Astrocyte of the spinal cord (primary cell): ENCODE measurements at regions not wholly inside any gene's neighbourhood (a gene's known extent, or its start where the extent isn't known, plus 50 kb on each side); places are given as distances from the start of the nearest gene placed in this dataset.

Experiments used
- DNase-seq: peaks from one replicate; pipeline ENCODE4 v3.0.0; 2011; ENCODE audit warnings: low read depth, low spot score
- H3K4me3 ChIP-seq: 2 replicates; pipeline ENCODE4 v1.5.1; 2011; ENCODE audit warnings: low read depth, mild to moderate bottlenecking, low read length, moderate library complexity
- in situ Hi-C: cut with HindIII; loops from 2 replicates; pipeline ENCODE4 v1.10.0; 2017; ENCODE audit warnings: low sequenced_read_pairs
- TF ChIP-seq, protein P1 (sequence below): IDR thresholded peaks from 2 replicates; pipeline ENCODE4 v1.5.1; 2012; ENCODE audit warnings: low read depth, mild to moderate bottlenecking, low read length, inconsistent platforms

DNA sequence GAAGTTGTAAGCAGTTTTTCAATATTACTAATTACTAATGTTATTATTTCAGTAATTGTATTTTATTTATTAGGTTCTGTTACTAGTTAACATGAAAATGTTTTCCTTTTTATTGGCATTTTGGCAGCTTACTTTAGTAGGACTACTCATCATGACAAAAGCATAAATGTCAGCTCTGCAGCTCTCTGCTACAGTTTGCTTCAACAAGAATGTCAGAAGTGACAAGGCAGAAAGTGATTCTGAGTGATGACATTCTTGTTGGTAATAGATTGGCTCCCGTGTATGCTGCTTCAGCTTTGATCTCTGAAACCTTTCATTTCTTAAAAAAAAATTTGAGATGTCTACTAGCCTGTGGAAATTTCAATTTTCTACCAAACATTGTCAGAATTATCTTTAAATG, 1193.9 kb downstream of the FSTL5 start:
- H3K4me3 ChIP-seq, result no peak overlapping the region
- no peak for DNase-seq
- in situ Hi-C loops, result no loop called here
- TF ChIP-seq, protein P1, sequence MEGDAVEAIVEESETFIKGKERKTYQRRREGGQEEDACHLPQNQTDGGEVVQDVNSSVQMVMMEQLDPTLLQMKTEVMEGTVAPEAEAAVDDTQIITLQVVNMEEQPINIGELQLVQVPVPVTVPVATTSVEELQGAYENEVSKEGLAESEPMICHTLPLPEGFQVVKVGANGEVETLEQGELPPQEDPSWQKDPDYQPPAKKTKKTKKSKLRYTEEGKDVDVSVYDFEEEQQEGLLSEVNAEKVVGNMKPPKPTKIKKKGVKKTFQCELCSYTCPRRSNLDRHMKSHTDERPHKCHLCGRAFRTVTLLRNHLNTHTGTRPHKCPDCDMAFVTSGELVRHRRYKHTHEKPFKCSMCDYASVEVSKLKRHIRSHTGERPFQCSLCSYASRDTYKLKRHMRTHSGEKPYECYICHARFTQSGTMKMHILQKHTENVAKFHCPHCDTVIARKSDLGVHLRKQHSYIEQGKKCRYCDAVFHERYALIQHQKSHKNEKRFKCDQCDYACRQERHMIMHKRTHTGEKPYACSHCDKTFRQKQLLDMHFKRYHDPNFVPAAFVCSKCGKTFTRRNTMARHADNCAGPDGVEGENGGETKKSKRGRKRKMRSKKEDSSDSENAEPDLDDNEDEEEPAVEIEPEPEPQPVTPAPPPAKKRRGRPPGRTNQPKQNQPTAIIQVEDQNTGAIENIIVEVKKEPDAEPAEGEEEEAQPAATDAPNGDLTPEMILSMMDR, result no peak

DNA sequence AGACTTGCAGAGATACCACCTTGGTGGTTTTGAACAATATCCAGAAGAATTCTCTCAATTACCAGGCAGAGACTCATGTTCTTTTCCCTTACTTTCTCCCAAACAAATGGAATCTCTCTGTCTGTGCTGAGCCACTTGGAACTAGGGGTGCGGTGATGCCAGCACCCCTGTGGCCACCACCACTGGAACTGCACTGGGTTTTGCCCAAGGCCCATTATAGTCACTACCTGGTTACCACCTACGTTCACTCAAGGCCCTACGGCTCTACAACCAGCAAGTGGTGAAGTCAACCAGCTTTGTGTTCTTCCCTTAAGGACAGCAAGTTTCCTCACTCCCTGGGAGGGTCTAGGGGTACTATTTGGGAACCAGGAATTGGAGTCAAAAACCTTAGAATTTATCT, 1183.7 kb downstream of the FSTL5 start:
- TF ChIP-seq, protein P1, result no peak
- in situ Hi-C loops, result no loop called here
- DNase-seq, result no peak
- no peak overlapping the region for H3K4me3 ChIP-seq

DNA sequence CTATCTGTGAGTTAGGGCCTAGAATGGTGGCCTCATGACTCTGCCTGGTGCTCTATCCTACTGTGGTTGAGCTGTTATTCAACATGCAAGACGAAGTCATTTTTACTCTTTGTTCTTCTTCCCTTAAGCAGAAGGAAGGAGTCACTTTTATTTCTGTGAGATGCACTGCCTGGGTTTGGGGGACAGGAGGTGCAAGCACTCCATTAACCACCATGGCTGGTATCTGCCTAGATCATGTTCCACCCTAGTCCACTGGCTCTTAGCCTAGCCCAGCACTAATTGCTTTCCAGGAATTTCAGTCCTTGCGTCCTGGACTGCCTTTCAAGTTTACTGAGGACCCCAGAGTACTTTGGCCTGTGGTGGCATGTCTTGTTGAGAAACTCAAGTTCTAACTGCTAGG, 1182.7 kb downstream of the FSTL5 start:
- DNase-seq, result no peak
- no peak overlapping the region for H3K4me3 ChIP-seq
- TF ChIP-seq, protein P1, result no peak
- in situ Hi-C loops, result no loop called here

DNA sequence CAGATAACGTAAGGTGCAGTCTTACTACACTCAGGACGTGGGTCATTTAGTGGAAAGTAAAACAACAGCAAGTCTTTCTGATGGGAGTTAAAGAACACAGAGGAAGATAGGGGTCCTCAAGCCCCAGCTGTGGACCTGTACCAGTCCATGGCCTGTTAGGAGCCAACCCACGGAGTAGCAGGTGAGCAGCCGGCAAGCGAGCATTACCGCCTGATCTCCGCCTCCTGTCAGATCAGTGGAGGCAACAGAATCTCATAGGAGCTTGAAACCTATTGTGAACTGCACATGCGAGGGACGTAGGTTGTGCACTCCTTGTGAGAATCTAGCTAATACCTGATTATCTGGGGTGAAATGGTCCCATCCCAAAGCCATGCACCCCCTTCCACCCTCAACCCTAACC, 1180.8 kb downstream of the FSTL5 start:
- DNase-seq, result no peak
- no peak overlapping the region for H3K4me3 ChIP-seq
- in situ Hi-C loops, result no loop called here
- TF ChIP-seq, protein P1, result no peak

DNA sequence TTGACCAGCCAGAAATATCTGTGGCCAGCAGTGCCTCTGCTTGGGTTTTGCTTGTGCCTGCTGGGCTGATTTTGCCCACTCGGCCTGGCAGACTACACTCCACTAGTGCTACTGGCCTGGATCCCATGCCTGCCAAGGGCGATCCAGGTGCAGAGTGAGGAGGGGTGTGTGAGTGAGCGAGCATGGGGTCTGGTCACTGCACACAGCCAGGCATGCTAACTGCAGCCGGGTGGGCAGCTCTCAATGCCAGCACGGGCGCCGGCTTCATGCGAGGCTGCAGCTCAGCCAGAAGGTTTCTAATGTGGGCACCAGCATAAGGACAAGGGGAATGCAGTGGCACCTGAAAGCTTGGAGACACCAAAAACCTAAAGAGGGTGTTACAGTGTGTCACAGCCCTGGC, 1161.4 kb downstream of the FSTL5 start:
- DNase-seq, result no peak
- in situ Hi-C loops, result no loop called here
- TF ChIP-seq, protein P1, result no peak
- no peak overlapping the region for H3K4me3 ChIP-seq

DNA sequence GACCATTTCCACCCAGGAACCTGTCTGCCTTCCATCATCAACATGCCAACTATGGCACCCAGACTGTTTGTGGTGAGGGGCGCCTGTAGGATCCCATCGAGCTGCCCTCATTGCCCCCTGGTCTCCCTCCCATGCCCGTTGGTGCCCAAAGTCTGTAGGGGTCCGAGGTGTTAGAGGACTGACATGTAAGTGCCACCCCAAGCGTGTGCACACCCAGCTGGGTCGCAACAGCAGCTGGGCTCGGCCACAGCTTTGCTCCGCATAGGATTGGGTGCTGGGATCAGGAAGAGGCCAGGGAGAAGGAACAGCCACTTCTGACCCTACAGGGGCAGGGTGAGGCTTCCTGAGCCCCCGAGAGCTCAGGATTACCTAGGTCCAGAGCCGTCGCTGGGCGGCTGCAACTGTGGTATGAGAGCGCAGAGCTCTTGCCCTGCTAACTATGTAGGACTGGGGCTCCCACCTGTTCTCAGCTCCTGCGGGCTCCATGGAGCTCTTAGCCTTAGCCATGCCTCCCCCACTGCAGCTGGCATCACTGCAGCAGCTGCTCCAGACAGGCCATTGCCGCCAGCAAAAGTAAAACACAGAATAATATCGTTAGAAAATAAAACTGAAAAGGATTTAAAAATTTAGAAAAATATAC, 1160.3 kb downstream of the FSTL5 start:
- no peak overlapping the region for H3K4me3 ChIP-seq
- TF ChIP-seq, protein P1, result no peak
- in situ Hi-C loops, result no loop called here
- DNase-seq, result no peak
